ENCODE measurements at regions not wholly inside any gene's neighbourhood (a gene's known extent, or its start where the extent isn't known, plus 50 kb on each side); places are given as distances from the start of the nearest gene placed in this dataset.

GRCh38 chr1:228835911-228836310 lies 100.6 kb downstream of the RHOU start:
- TF ChIP-seq POLR2A (IDR thresholded peaks at IDR 0.05; ENCODE audit: low read depth, low read length) (no peak), TAF1 (IDR thresholded peaks at IDR 0.05; ENCODE audit: low read depth, low read length) (no peak), POLR2AphosphoS5 (IDR thresholded peaks at IDR 0.05; ENCODE audit: low read depth, low read length) (no peak), PAX5 (IDR thresholded peaks at IDR 0.05; ENCODE audit: insufficient read depth, low read length, severe bottlenecking) (no peak), SPI1 (IDR thresholded peaks at IDR 0.05; ENCODE audit: low read depth, low read length) (no peak)

Data from GM12891 (cell line).